Muscle of leg (tissue), 3 donors: ENCODE measurements at regions not wholly inside any gene's neighbourhood (a gene's known extent, or its start where the extent isn't known, plus 50 kb on each side); places are given as distances from the start of the nearest gene placed in this dataset.

Source experiments
- DNase-seq: peaks from one replicate; pipeline ENCODE4 v3.0.0; 2013
- H3K27ac ChIP-seq: one replicate; pipeline ENCODE4 v1.5.1; 2013; ENCODE audit warnings: mild to moderate bottlenecking, low read length, control low read depth
- H3K27me3 ChIP-seq: one replicate; pipeline ENCODE4 v1.6.1; 2013; ENCODE audit warnings: low read length; ENCODE audit not compliant: control insufficient read depth, insufficient read depth
- H3K36me3 ChIP-seq: one replicate; pipeline ENCODE4 v1.6.1; 2013; ENCODE audit warnings: low read length; ENCODE audit not compliant: control insufficient read depth, insufficient read depth
- H3K4me1 ChIP-seq: one replicate; pipeline ENCODE4 v1.6.1; 2013; ENCODE audit warnings: low read length; ENCODE audit not compliant: control insufficient read depth, insufficient read depth
- H3K4me3 ChIP-seq: one replicate; pipeline ENCODE4 v1.5.1; 2013; ENCODE audit warnings: low read length, control low read depth
- H3K9me3 ChIP-seq: replicated peaks from 2 replicates; pipeline ENCODE4 v1.6.1; 2013; ENCODE audit warnings: low read depth, low read length; ENCODE audit not compliant: control insufficient read depth
- WGBS: methylation state at CpG from one replicate; pipeline ENCODE4 v1.1.5; 2013; ENCODE audit warnings: missing lambda C conversion rate; ENCODE audit not compliant: insufficient coverage; 5-methylcytosine and 5-hydroxymethylcytosine counted together

GRCh38 chr5:40043916-40044315, 619.1 kb upstream of the DAB2 start:
- Histone ChIP-seq H3K27ac (no peak overlapping the region), H3K9me3 (no peaks in the 10 kb centered on the region), H3K27me3 (no peaks in the 10 kb centered on the region), H3K36me3 (no peaks in the 10 kb centered on the region), H3K4me1 (no peaks in the 10 kb centered on the region), H3K4me3 (no peak overlapping the region)
- DNase-seq = no peak
- WGBS = 97% methylated on average over 5 of the region's 8 CpGs

GRCh38 chr5:40041452-40041851, 616.7 kb upstream of the DAB2 start:
- no peak for DNase-seq
- Histone ChIP-seq H3K4me1 (no peaks in the 10 kb centered on the region), H3K36me3 (no peaks in the 10 kb centered on the region), H3K27ac (no peak overlapping the region), H3K9me3 (no peaks in the 10 kb centered on the region), H3K27me3 (no peaks in the 10 kb centered on the region), H3K4me3 (no peak overlapping the region)
- 100% methylated on average over 1 of the region's 1 CpG for WGBS

- 86% methylated on average over 1 of the region's 2 CpGs for WGBS
Observed at GRCh38 chr5:40037713-40038112, 612.9 kb upstream of the DAB2 start.

GRCh38 chr5:40034441-40034840, 609.7 kb upstream of the DAB2 start:
- no peak overlapping the region for H3K27ac ChIP-seq
- H3K36me3 ChIP-seq = no peaks in the 10 kb centered on the region
- H3K4me1 ChIP-seq = peaks cover 3% of the 10 kb centered on the region
- no peaks in the 10 kb centered on the region for H3K9me3 ChIP-seq
- H3K27me3 ChIP-seq = no peaks in the 10 kb centered on the region
- no peak for DNase-seq
- H3K4me3 ChIP-seq = no peak overlapping the region
- no CpG with 5 or more reads among the region's 2 CpGs for WGBS

More at GRCh38 chr5:40037713-40038112, 612.9 kb upstream of the DAB2 start:
- no peaks in the 10 kb centered on the region for H3K9me3 ChIP-seq
- H3K4me1 ChIP-seq = no peaks in the 10 kb centered on the region
- H3K27me3 ChIP-seq = no peaks in the 10 kb centered on the region
- no peak overlapping the region for H3K27ac ChIP-seq
- H3K36me3 ChIP-seq = no peaks in the 10 kb centered on the region
- no peak for DNase-seq
- H3K4me3 ChIP-seq = no peak overlapping the region

GRCh38 chr5:40033411-40033810, 608.6 kb upstream of the DAB2 start:
- no CpG with 5 or more reads among the region's 3 CpGs for WGBS
- Histone ChIP-seq H3K27ac (no peak overlapping the region), H3K27me3 (no peaks in the 10 kb centered on the region), H3K9me3 (no peaks in the 10 kb centered on the region), H3K36me3 (no peaks in the 10 kb centered on the region), H3K4me1 (peaks cover 3% of the 10 kb centered on the region), H3K4me3 (no peak overlapping the region)
- DNase-seq = no peak

GRCh38 chr5:40033009-40033408, 608.2 kb upstream of the DAB2 start:
- Histone ChIP-seq H3K9me3 (no peaks in the 10 kb centered on the region), H3K4me1 (peaks cover 3% of the 10 kb centered on the region), H3K27me3 (no peaks in the 10 kb centered on the region), H3K27ac (no peak overlapping the region), H3K4me3 (no peak overlapping the region), H3K36me3 (no peaks in the 10 kb centered on the region)
- no peak for DNase-seq
- WGBS = no CpG with 5 or more reads among the region's 1 CpG

GRCh38 chr5:40030661-40031060, 605.9 kb upstream of the DAB2 start:
- Histone ChIP-seq H3K4me1 (peaks cover 3% of the 10 kb centered on the region), H3K9me3 (no peaks in the 10 kb centered on the region), H3K4me3 (no peak overlapping the region), H3K27ac (peak overlapping the region; percentile 56), H3K27me3 (no peaks in the 10 kb centered on the region), H3K36me3 (no peaks in the 10 kb centered on the region)
- DNase-seq = no peak
- 62% methylated on average over 1 of the region's 2 CpGs for WGBS

GRCh38 chr5:40029711-40030495, 605.1 kb upstream of the DAB2 start:
- WGBS = no CpG with 5 or more reads among the region's 5 CpGs
- H3K27me3 ChIP-seq = no peaks in the 10 kb centered on the region
- H3K9me3 ChIP-seq = no peaks in the 10 kb centered on the region
- H3K36me3 ChIP-seq = no peaks in the 10 kb centered on the region
- peaks cover 3% of the 10 kb centered on the region for H3K4me1 ChIP-seq
- H3K27ac ChIP-seq = peak overlapping the region; percentile 50
- no peak overlapping the region for H3K4me3 ChIP-seq
- peak; percentile 89 for DNase-seq

- WGBS = 82% methylated on average over 1 of the region's 4 CpGs
- no peak for DNase-seq
- H3K27ac ChIP-seq = no peak overlapping the region
- H3K27me3 ChIP-seq = no peaks in the 10 kb centered on the region
- H3K4me3 ChIP-seq = no peak overlapping the region
- H3K4me1 ChIP-seq = peaks cover 3% of the 10 kb centered on the region
- no peaks in the 10 kb centered on the region for H3K36me3 ChIP-seq
- H3K9me3 ChIP-seq = no peaks in the 10 kb centered on the region
Observed at GRCh38 chr5:40027400-40027799, 602.6 kb upstream of the DAB2 start.

GRCh38 chr5:40025586-40025985, 600.8 kb upstream of the DAB2 start:
- H3K4me1 ChIP-seq = peaks cover 2% of the 10 kb centered on the region

GRCh38 chr5:40022057-40022456, 597.3 kb upstream of the DAB2 start:
- Histone ChIP-seq H3K36me3 (no peaks in the 10 kb centered on the region), H3K27me3 (no peaks in the 10 kb centered on the region), H3K27ac (no peak overlapping the region), H3K9me3 (no peaks in the 10 kb centered on the region), H3K4me3 (no peak overlapping the region), H3K4me1 (no peaks in the 10 kb centered on the region)
- DNase-seq = no peak
- WGBS = no CpG with 5 or more reads among the region's 1 CpG

More at GRCh38 chr5:40025586-40025985, 600.8 kb upstream of the DAB2 start:
- no peaks in the 10 kb centered on the region for H3K27me3 ChIP-seq
- no peaks in the 10 kb centered on the region for H3K9me3 ChIP-seq
- WGBS = 100% methylated on average over 2 of the region's 3 CpGs
- no peak for DNase-seq
- H3K36me3 ChIP-seq = no peaks in the 10 kb centered on the region
- H3K27ac ChIP-seq = no peak overlapping the region
- H3K4me3 ChIP-seq = no peak overlapping the region
